NCI-H2107 treated with DMSO at 0.1 percent for 48 hours (cell line): ENCODE measurements at regions not wholly inside any gene's neighbourhood (a gene's known extent, or its start where the extent isn't known, plus 50 kb on each side); places are given as distances from the start of the nearest gene placed in this dataset.

Experiments used
- DNase-seq: peaks from one replicate; lab custom pipeline; 2025; ENCODE audit not compliant: unreplicated experiment; lab: John Stamatoyannopoulos, UW

- DNase-seq = no peak
Observed at GRCh38 chr18:38007676-38008330, 442.2 kb upstream of the CELF4 start.

GRCh38 chr18:38007026-38007425, 441.4 kb upstream of the CELF4 start:
- no peak for DNase-seq

- DNase-seq = no peak
Observed at GRCh38 chr18:38006541-38006940, 440.9 kb upstream of the CELF4 start.

GRCh38 chr18:37997695-37998094, 432.1 kb upstream of the CELF4 start:
- DNase-seq = no peak

GRCh38 chr18:37987901-37988300, 422.3 kb upstream of the CELF4 start:
- DNase-seq = peak; percentile 99

- no peak for DNase-seq
Observed at GRCh38 chr18:37986665-37987064, 421.1 kb upstream of the CELF4 start.

- DNase-seq = peak; percentile 27
Observed at GRCh38 chr18:37985126-37985525, 419.5 kb upstream of the CELF4 start.

GRCh38 chr18:37980556-37980955, 415.0 kb upstream of the CELF4 start:
- DNase-seq = no peak

- DNase-seq = no peak
Observed at GRCh38 chr18:37975446-37975845, 409.8 kb upstream of the CELF4 start.

- DNase-seq = no peak
Observed at GRCh38 chr18:37967261-37967660, 401.7 kb upstream of the CELF4 start.

- DNase-seq = no peak
Observed at GRCh38 chr18:37965572-37965970, 400.0 kb upstream of the CELF4 start.

- no peak for DNase-seq
Observed at GRCh38 chr18:37964885-37965571, 399.4 kb upstream of the CELF4 start.

GRCh38 chr18:37963837-37964236, 398.2 kb upstream of the CELF4 start:
- DNase-seq = no peak

- no peak for DNase-seq
Observed at GRCh38 chr18:37962316-37962966, 396.8 kb upstream of the CELF4 start.

GRCh38 chr18:37958499-37958898, 392.9 kb upstream of the CELF4 start:
- no peak for DNase-seq

GRCh38 chr18:37956902-37957301, 391.3 kb upstream of the CELF4 start:
- no peak for DNase-seq

GRCh38 chr18:37956020-37956419, 390.4 kb upstream of the CELF4 start:
- DNase-seq = no peak

GRCh38 chr18:37955201-37955600, 389.6 kb upstream of the CELF4 start:
- no peak for DNase-seq

- no peak for DNase-seq
Observed at GRCh38 chr18:37953876-37954275, 388.3 kb upstream of the CELF4 start.

- no peak for DNase-seq
Observed at GRCh38 chr18:37948471-37948870, 382.9 kb upstream of the CELF4 start.

- DNase-seq = no peak
Observed at GRCh38 chr18:37946324-37946723, 380.7 kb upstream of the CELF4 start.

GRCh38 chr18:37944700-37945270, 379.2 kb upstream of the CELF4 start:
- DNase-seq = no peak
